K562 (cell line): ENCODE measurements at regions not wholly inside any gene's neighbourhood (a gene's known extent, or its start where the extent isn't known, plus 50 kb on each side); places are given as distances from the start of the nearest gene placed in this dataset.
A peak's percentile ranks its signal among the peaks of the same experiment; 100 is the strongest.

Experiments used
- BCLAF1 ChIP-seq, 2 experiments: fragments of 450-650 bp in 1 of 2; IDR thresholded peaks; 2 replicates each; pipeline ENCODE4 v1.6.1; 2011 to 2017; ENCODE audit warnings: low read depth in 2 of 2, antibody characterized with exemption in 1 of 2, borderline replicate concordance in 1 of 2, low read length in 1 of 2, mild to moderate bottlenecking in 1 of 2, mixed read lengths in 1 of 2; ENCODE audit not compliant: control insufficient read depth in 1 of 2
- FOXK2 ChIP-seq, 2 experiments: fragments of 450-650 bp; IDR thresholded peaks in 1 of 2; conservative IDR thresholded peaks in 1 of 2; 2 replicates each; pipeline ENCODE4 v1.6.1; 2016; ENCODE audit warnings: low read depth in 2 of 2, mild to moderate bottlenecking in 1 of 2
- GATA2 ChIP-seq: sonication (generic); formaldehyde crosslinking; IDR thresholded peaks from 2 replicates; pipeline ENCODE4 v1.4.0; 2020; ENCODE audit warnings: mild to moderate bottlenecking, missing genetic modification reagents
- HNRNPUL1 ChIP-seq: fragments of 200-400 bp; formaldehyde crosslinking; IDR thresholded peaks from 2 replicates; pipeline ENCODE4 v1.6.1; 2017; ENCODE audit warnings: low read length
- MTA1 ChIP-seq: fragments of 450-650 bp; IDR thresholded peaks from 2 replicates; pipeline ENCODE4 v1.6.1; 2017; ENCODE audit warnings: borderline replicate concordance
- NEUROD1 ChIP-seq: fragments of 150-350 bp; IDR thresholded peaks from 2 replicates; pipeline ENCODE4 v1.6.1; 2014; ENCODE audit warnings: borderline replicate concordance, low read length, low read depth; ENCODE audit not compliant: partially characterized antibody
- NRF1 ChIP-seq, 2 experiments: fragments of 450-650 bp; IDR thresholded peaks in 1 of 2; conservative IDR thresholded peaks in 1 of 2; 2 replicates each; pipeline ENCODE4 v1.6.1; 2014; ENCODE audit warnings: mild to moderate bottlenecking in 2 of 2
- PREB ChIP-seq: sonication (generic); formaldehyde crosslinking; IDR thresholded peaks from 2 replicates; pipeline ENCODE4 v1.8.1; 2023; ENCODE audit warnings: mild to moderate bottlenecking, missing genetic modification reagents
- RBM34 ChIP-seq: fragments of 200-400 bp; formaldehyde crosslinking; IDR thresholded peaks from 2 replicates; pipeline ENCODE4 v1.6.1; 2018; ENCODE audit warnings: low read length, borderline replicate concordance; ENCODE audit not compliant: insufficient read depth
- SP2 ChIP-seq: IDR thresholded peaks from 2 replicates; pipeline ENCODE4 v1.6.1; 2011; ENCODE audit warnings: mild to moderate bottlenecking, low read depth, low read length, moderate library complexity; ENCODE audit not compliant: poor library complexity, severe bottlenecking; ENCODE audit errors: extremely low read depth
- SRSF9 ChIP-seq: fragments of 200-400 bp; formaldehyde crosslinking; IDR thresholded peaks from 2 replicates; pipeline ENCODE4 v1.6.1; 2017; ENCODE audit warnings: low read depth, low read length, borderline replicate concordance
- TRIM24 ChIP-seq, 2 experiments: fragments of 450-650 bp; IDR thresholded peaks; 2 replicates each; pipeline ENCODE4 v1.6.1; 2016
- ZBTB34 ChIP-seq: fragments of 250-450 bp; sonication (Bioruptor Pico); IDR thresholded peaks from 2 replicates; pipeline ENCODE4 v1.8.0; 2021; ENCODE audit warnings: mild to moderate bottlenecking, moderate library complexity
- ZNF785 ChIP-seq: fragments of 250-450 bp; sonication (Bioruptor Pico); IDR thresholded peaks from 2 replicates; pipeline ENCODE4 v1.4.0; 2020; ENCODE audit warnings: mild to moderate bottlenecking
- TF ChIP-seq, protein P1 (sequence below): fragments of 200-400 bp; formaldehyde crosslinking; IDR thresholded peaks from 2 replicates; pipeline ENCODE4 v1.6.1; 2017; ENCODE audit warnings: mild to moderate bottlenecking, low read depth, low read length, moderate library complexity
- TF ChIP-seq, protein P2 (sequence below): fragments of 250-450 bp; sonication (Bioruptor Pico); IDR thresholded peaks from 2 replicates; pipeline ENCODE4 v1.5.0; 2020; ENCODE audit warnings: mild to moderate bottlenecking

DNA sequence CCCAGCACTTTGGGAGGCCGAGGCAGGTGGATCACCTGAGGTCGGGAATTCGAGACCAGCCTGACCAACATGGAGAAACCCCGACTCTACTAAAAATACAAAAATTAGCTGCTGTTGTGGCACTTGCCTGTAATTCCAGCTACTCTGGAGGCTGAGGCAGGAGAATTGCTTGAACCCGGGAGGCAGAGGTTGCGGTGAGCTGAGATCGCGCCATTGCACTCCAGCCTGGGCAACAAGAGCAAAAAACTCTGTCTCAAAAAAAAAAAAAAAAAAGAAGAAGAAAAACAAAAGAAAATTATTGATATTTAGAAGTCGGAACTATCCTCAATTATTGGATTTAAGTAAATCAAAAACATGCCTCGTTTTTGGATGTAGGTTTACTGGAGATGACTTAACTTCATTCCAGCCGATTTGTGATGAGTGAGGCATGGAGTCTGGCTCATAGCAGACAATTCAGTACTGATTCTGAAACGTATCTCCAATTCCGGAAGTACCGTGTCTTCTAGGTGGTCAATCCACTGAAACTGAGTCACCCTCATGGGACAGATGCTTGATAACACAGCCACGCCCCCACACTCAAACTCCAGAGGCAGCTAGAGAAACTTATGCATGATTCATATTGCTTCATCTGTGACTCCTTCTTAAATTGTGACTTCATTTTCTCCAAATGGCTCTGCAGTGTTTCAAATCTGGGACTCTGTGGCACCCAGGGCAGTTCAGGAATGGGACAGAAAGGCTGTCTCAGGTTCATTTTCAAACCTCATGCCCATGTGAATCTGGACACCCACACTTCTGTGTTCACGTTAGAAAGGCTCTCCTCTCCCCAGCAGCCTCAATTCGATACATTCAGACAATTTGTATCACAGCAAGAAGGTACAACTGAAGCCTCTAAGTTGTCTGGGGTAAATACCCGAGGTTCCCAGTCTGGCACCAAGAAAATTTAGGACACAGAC is 110.4 kb upstream of the ARMC2 start (continued):
- TF ChIP-seq, protein P1, sequence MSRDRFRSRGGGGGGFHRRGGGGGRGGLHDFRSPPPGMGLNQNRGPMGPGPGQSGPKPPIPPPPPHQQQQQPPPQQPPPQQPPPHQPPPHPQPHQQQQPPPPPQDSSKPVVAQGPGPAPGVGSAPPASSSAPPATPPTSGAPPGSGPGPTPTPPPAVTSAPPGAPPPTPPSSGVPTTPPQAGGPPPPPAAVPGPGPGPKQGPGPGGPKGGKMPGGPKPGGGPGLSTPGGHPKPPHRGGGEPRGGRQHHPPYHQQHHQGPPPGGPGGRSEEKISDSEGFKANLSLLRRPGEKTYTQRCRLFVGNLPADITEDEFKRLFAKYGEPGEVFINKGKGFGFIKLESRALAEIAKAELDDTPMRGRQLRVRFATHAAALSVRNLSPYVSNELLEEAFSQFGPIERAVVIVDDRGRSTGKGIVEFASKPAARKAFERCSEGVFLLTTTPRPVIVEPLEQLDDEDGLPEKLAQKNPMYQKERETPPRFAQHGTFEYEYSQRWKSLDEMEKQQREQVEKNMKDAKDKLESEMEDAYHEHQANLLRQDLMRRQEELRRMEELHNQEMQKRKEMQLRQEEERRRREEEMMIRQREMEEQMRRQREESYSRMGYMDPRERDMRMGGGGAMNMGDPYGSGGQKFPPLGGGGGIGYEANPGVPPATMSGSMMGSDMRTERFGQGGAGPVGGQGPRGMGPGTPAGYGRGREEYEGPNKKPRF, result no peak
- TF ChIP-seq PREB (CRISPR knock-in tag) (no peak), TRIM24 (IDR thresholded peaks at IDR 0.05) (peak in 1 of 2 experiments; percentile 49; a peak in 1 of 4 replicates), MTA1 (no peak; the same call in 1 of the 2 replicates), GATA2 (CRISPR knock-in tag) (peak; percentile 80), SP2 (no peak), BCLAF1 (IDR thresholded peaks at IDR 0.05; ENCODE audit: borderline replicate concordance in 1 of 2, control insufficient read depth in 1 of 2, low read depth in 2 of 2, low read length in 1 of 2) (no peak), SRSF9 (no peak), RBM34 (no peak), ZNF785 (no peak), ZBTB34 (CRISPR knock-in tag) (no peak), FOXK2 (conservative IDR thresholded peaks at IDR 0.05 in 1 of 2, IDR thresholded peaks at IDR 0.05 in 1 of 2; ENCODE audit: low read depth in 2 of 2) (peak in 1 of 2 experiments; percentile 34; a peak in 2 of 4 replicates), HNRNPUL1 (no peak), NRF1 (conservative IDR thresholded peaks at IDR 0.05 in 1 of 2, IDR thresholded peaks at IDR 0.05 in 1 of 2) (peak; percentile 22 to 40; a peak in 3 of 4 replicates), NEUROD1 (peak; percentile 68)
- TF ChIP-seq, protein P2, sequence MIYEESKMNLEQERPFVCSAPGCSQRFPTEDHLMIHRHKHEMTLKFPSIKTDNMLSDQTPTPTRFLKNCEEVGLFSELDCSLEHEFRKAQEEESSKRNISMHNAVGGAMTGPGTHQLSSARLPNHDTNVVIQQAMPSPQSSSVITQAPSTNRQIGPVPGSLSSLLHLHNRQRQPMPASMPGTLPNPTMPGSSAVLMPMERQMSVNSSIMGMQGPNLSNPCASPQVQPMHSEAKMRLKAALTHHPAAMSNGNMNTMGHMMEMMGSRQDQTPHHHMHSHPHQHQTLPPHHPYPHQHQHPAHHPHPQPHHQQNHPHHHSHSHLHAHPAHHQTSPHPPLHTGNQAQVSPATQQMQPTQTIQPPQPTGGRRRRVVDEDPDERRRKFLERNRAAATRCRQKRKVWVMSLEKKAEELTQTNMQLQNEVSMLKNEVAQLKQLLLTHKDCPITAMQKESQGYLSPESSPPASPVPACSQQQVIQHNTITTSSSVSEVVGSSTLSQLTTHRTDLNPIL, result no peak
